Uterus (tissue), 2 donors: ENCODE measurements at regions not wholly inside any gene's neighbourhood (a gene's known extent, or its start where the extent isn't known, plus 50 kb on each side); places are given as distances from the start of the nearest gene placed in this dataset.

Experiments used
- POLR2A ChIP-seq, 2 donors: fragments of 450-650 bp; IDR thresholded peaks; one replicate each; pipeline ENCODE4 v1.6.1; 2016; ENCODE audit warnings: antibody characterized with exemption in 2 of 2, mild to moderate bottlenecking in 1 of 2, moderate library complexity in 1 of 2
- TF ChIP-seq, protein P1 (sequence below), 4 experiments: fragments of 200-600 bp in 2 of 4; fragments of 450-650 bp in 2 of 4; sonication (generic) in 2 of 4; IDR thresholded peaks; one replicate each; pipeline ENCODE4 v1.5.1; 2016 to 2019; ENCODE audit warnings: antibody characterized with exemption in 4 of 4, mild to moderate bottlenecking in 2 of 4, moderate library complexity in 1 of 4

GRCh38 chr21:35256468-35256988 is 207.4 kb upstream of the RUNX1 start:
- TF ChIP-seq, protein P1, sequence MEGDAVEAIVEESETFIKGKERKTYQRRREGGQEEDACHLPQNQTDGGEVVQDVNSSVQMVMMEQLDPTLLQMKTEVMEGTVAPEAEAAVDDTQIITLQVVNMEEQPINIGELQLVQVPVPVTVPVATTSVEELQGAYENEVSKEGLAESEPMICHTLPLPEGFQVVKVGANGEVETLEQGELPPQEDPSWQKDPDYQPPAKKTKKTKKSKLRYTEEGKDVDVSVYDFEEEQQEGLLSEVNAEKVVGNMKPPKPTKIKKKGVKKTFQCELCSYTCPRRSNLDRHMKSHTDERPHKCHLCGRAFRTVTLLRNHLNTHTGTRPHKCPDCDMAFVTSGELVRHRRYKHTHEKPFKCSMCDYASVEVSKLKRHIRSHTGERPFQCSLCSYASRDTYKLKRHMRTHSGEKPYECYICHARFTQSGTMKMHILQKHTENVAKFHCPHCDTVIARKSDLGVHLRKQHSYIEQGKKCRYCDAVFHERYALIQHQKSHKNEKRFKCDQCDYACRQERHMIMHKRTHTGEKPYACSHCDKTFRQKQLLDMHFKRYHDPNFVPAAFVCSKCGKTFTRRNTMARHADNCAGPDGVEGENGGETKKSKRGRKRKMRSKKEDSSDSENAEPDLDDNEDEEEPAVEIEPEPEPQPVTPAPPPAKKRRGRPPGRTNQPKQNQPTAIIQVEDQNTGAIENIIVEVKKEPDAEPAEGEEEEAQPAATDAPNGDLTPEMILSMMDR (IDR thresholded peaks at IDR 0.05): no peak
- TF ChIP-seq POLR2A (IDR thresholded peaks at IDR 0.05): no peak
